T-helper 2 cell treated with Interferon-gamma antibody and Interleukin-4, amounts not matched to agents 100 ng/mL and 5 ng/mL, for 36 hours (primary cell): ENCODE measurements at regions not wholly inside any gene's neighbourhood (a gene's known extent, or its start where the extent isn't known, plus 50 kb on each side); places are given as distances from the start of the nearest gene placed in this dataset.

Experiments used
- intact Hi-C: fragments of 100-400 bp; cut with micrococcal nuclease; formaldehyde crosslinking; loops from one replicate; pipeline ENCODE4 v1.15.1; 2023

DNA sequence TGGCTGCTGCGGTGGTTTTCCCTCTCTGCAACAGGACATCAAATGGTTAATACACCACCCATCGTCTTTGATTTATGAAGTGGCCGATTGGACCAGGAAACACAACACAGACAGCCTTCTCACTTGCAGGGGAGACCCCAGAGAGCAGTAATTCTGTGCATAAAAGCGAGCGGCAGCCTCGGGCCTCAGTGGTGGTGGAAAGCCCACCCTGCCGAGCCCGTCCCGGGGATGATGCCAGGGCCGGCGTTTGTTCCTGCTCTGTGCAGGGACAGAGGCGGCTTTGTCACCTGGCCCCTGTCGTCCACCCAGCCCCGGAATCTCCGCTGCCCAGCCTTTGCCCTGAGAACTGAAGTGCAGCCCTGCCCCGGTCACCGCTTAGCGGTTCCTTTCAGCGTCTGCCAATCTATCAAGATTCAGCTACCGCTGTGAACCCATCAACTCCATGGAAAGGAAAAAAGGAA lies 184.4 kb downstream of the TSHZ3 start:
- intact Hi-C loops, result no loop called here

- intact Hi-C loops, result no loop called here
Observed at GRCh38 chr19:31160336-31160926, 188.8 kb downstream of the TSHZ3 start.

GRCh38 chr19:31154021-31154420 lies 195.2 kb downstream of the TSHZ3 start:
- intact Hi-C loops, result no loop called here

DNA sequence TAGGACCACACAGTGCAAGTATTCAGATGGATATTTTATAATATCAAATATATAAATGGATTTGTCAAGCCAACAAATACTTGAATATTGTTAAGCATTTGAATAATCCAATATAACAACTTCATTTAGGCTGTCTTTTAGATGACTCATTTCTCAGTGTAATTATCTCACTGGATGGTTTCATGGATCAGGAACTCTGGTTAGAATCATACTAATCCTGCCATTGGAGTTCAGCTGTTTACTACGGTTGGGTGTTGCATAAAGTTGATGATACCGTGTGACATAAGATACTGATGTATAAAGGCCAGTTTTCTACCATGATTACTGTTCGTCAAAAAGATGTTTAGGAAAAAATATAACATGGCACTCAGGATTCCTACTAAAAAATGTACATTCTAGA lies 196.3 kb downstream of the TSHZ3 start:
- intact Hi-C loops, result no loop called here

DNA sequence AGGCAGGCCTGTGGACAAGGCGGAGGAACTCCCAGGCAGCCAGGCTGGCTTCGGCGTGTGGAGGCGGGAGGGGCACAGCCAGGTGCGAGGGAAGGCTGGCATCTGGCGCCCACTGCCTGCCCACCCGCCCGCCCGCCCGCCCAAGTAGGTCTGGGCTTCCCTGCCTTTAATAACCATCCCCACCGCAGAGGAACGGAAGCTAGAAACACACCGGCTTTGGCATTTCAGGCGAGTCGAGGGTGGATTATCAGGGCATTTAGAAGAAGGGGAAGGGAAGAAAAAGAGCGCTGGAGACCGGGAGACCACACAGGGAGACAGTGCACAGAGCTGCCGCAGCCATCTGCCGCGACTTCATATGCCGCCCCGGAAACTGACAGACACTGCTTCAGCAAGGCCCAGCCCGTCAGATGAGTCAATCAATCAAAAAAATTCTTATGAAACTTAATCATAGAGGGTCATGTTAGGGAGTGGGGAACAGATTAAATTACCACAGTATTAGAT lies 199.7 kb downstream of the TSHZ3 start:
- intact Hi-C loops, result no loop called here

DNA sequence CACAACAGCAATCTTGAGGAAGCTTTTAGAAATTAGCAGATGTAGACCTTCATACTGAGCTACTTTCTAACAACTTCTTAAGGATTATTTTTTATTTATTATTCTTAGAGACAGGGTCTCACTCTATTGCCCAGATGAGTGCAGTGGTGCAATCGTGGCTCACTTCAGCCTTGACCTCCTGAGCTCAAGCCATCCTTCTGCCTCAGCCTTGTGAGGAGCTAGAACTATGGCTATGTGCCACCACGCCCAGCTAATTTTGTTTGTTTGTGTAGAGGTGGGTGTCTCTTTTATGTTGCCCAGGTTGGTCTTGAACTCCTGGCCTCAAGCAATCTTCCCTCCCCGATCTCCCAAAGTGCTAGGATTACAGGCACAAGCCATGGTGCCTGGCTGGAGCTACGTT lies 200.6 kb downstream of the TSHZ3 start:
- intact Hi-C loops, result no loop called here

DNA sequence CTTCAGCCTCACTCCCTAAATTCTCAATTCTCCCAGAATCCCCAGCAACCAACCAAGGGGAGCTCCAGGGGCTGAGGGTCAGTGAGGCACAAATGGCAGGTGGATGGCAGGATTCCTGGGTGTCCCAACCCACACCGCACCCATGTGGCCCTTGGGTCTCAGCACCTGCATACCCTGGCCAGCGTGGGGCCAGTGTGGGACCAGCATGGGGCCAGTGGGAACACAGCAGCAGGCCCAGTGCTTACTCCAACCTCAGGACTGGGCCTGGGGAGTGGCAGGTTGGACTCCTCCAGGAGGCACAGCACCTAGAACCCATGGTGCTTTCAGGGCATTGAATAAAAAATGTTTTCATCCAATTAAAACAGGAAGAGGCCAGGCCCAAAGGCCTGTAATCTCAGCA lies 202.0 kb downstream of the TSHZ3 start:
- intact Hi-C loops, result no loop called here

GRCh38 chr19:31146546-31147183 lies 202.6 kb downstream of the TSHZ3 start:
- intact Hi-C loops, result no loop called here

DNA sequence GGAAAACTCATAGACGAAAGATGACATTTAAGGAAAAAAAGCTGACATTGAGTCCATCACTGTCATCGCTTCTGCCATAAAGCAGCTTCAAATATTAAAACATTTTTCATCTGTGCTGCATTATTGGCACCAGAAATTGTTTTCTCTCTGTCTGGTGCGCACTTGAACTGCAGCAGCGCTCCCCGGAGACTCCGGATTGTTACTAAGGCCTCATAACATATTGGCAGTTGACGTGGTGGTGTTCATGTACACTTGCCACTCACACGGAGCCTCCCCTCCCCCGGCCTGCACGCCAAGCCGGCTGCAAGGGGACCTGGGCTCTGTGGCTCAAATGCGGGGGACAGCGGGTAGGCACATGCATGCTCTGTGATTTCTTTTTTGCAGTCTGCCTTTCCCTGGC lies 203.2 kb downstream of the TSHZ3 start:
- intact Hi-C loops, result no loop called here

DNA sequence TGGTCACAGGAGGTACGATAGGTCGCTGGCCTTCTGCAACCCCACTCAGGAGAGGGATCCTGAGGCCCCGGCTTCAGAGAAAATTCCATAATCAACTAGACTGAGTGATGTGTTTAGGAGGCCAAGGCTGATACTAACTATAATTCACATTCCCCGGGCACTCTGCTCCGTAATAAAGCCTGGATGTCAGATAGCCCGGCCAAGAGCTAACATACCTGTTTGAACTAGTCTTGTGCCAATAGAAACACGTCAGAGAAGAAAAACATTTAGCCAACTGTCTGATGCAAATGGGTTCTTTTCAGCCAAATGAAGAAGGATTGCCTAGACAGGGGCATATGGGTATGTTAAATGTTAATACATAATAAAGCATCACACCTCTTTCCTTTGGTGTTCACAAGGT lies 204.2 kb downstream of the TSHZ3 start:
- intact Hi-C loops, result no loop called here

DNA sequence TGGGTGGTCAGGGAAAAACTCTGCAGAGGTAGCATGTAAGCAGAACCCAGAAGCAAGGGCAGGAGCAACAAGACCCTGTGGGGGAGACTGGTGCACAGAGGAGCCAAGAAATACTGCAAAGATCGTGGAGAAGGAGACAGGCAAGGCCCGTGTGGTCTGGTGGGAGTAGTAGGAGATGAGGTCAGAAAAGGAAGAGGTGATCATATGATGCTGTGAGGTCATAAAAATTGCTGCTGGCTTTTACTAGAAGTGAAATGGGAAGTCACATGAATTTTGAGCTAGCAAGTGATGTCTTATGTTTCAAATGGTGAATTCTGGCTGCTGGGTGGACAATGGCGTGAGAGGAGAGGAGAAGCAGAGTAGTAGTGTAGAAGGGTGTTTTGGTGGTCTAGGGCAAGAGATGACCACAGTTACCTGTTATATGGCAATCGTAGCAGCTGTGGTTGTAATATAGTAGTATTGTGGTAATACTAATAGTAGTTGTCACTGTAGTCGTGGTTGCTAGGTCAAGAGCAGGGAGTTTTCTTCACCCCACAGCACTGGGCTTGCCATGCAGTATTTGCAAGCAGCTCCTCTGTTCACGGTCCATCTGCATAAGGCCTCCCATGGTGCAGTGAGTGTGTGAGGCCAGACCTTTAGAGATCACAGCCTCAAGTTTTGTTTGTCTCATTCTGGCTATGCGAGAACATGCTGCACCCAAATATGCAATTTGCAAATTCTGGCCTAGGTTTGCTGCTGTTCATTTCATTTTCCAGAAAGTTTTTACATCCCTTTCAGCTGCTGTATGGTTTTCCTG lies 205.0 kb downstream of the TSHZ3 start:
- intact Hi-C loops, result no loop called here

- intact Hi-C loops, result no loop called here
Observed at GRCh38 chr19:31141301-31141700, 207.9 kb downstream of the TSHZ3 start.

DNA sequence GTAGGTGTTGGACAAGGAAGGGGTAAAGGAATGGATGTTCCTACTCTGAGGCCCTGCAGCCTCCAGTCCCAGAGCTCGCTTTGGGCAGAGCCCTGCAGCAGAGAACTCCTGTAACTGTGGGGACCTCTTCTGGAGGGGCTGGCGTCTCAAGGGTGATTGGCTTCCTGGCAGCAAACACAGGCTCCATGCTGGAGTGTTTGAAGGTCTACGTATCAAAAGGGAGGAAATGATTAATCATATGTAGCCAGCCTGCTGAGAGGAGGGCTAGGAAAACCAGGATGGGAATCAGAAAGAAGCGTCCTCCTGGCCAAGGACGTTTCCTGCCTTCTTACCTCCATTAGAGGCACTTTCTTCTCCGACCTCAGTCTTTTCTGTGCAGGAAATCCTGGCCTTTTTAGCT lies 208.5 kb downstream of the TSHZ3 start:
- intact Hi-C loops, result no loop called here

GRCh38 chr19:31139871-31140505 lies 209.2 kb downstream of the TSHZ3 start:
- intact Hi-C loops, result no loop called here

GRCh38 chr19:31138077-31138476 lies 211.2 kb downstream of the TSHZ3 start:
- intact Hi-C loops, result no loop called here

DNA sequence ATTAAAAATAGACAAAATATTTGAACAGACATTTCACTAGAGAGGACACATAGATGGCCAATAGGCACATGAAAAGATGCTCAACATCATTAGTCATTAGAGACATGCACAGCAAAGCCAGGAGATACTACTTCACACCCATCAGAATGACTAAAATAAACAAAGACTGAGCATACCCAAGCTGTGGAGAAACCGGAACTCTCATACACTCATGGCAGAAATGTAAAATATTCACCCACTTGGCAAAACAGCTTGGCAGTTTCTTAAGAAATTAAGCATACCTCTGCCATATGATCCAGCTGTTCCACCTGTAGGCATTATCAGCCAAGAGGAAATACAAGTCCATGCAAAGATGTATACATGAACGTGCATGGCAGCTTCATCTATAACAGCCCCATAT lies 213.4 kb downstream of the TSHZ3 start:
- intact Hi-C loops, result no loop called here

- intact Hi-C loops, result no loop called here
Observed at GRCh38 chr19:31132753-31133110, 216.5 kb downstream of the TSHZ3 start.

DNA sequence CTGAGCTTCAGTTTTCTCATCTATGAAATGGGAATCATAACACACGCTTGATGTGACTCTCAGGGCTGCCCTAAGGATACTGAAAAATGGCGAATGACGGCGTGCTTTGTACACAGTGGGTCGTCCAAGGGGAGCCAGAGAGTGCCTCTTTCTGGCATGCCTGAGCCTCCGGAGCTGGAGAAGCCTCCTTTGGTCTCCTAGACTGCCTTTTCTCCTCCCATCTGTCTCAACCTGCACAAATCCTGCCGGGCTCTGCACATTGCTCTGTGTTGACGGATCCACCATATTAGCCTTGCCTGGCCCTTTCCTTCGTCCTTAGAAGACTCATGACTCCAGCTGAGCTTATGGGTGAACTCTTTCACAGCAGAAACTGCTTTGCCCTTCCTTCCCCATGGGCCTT lies 220.9 kb downstream of the TSHZ3 start:
- intact Hi-C loops, result no loop called here

- intact Hi-C loops, result no loop called here
Observed at GRCh38 chr19:31127134-31127967, 221.9 kb downstream of the TSHZ3 start.

- intact Hi-C loops, result no loop called here
Observed at GRCh38 chr19:31126236-31126635, 223.0 kb downstream of the TSHZ3 start.

GRCh38 chr19:31125071-31125470 lies 224.2 kb downstream of the TSHZ3 start:
- intact Hi-C loops, result no loop called here
